ENCODE measurements at regions not wholly inside any gene's neighbourhood (a gene's known extent, or its start where the extent isn't known, plus 50 kb on each side); places are given as distances from the start of the nearest gene placed in this dataset.

GRCh38 chr2:177317857-177318256 lies 53.3 kb upstream of the NFE2L2 start:
- no peaks in the 10 kb centered on the region for H3K4me1 ChIP-seq (ENCODE audit: control insufficient read depth, extremely low read depth, insufficient read depth, low read length)
- no peaks in the 10 kb centered on the region for H3K9me3 ChIP-seq (replicated peaks; ENCODE audit: control insufficient read depth, insufficient read depth, low read length)
- H3K9me1 ChIP-seq (replicated peaks; ENCODE audit: control insufficient read depth, extremely low read depth, insufficient read depth, low read length), result no peaks in the 10 kb centered on the region
- no peak overlapping the region for H2AFZ ChIP-seq (ENCODE audit: low read depth, low read length)
- no peaks in the 10 kb centered on the region for H4K20me1 ChIP-seq (replicated peaks; ENCODE audit: control insufficient read depth, extremely low read depth, insufficient read depth, low read length)
- intact Hi-C loops (cut with micrococcal nuclease) (no loop called here), dilution Hi-C loops (cut with MboI; ENCODE audit: extremely low pct_ligation_motif_present, low sequenced_read_pairs) (no loop called here)
- no peaks in the 10 kb centered on the region for H3K79me2 ChIP-seq (ENCODE audit: control insufficient read depth, insufficient read depth, low read length)
- no peak overlapping the region for H3K4me3 ChIP-seq (replicated peaks in 1 of 3; ENCODE audit: insufficient read depth in 1 of 3, low read depth in 1 of 3, low read length in 3 of 3)
- POLR2A ChIA-PET, result no interaction called here
- FAIRE-seq, result no peak
- BruUV-seq (replicated peaks), result no TSS peak
- no peaks in the 10 kb centered on the region for H3K36me3 ChIP-seq (ENCODE audit: control insufficient read depth in 2 of 2, extremely low read depth in 1 of 2, insufficient read depth in 2 of 2, low read length in 2 of 2)
- H3K9ac ChIP-seq (replicated peaks; ENCODE audit: extremely low read depth, insufficient read depth, low read length), result no peak overlapping the region
- no peak overlapping the region for H3K4me2 ChIP-seq (ENCODE audit: insufficient read depth, low read length)
- no peaks in the 10 kb centered on the region for H3K27me3 ChIP-seq (ENCODE audit: control insufficient read depth in 2 of 2, insufficient read depth in 2 of 2, low read length in 2 of 2)
- CTCF ChIA-PET, result interaction anchor here (0.6 kb wide), 1 partner anchor 21 kb away, joined by 3 read pairs; no protein-coding TSS in a partner anchor
- DNase-seq (ENCODE audit: low read depth, low spot score), result no peak
- H3K27ac ChIP-seq (ENCODE audit: insufficient read depth, low read depth, low read length), result no peak overlapping the region
- TF ChIP-seq, protein P1, sequence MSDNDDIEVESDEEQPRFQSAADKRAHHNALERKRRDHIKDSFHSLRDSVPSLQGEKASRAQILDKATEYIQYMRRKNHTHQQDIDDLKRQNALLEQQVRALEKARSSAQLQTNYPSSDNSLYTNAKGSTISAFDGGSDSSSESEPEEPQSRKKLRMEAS (IDR thresholded peaks at IDR 0.05; ENCODE audit: insufficient read depth, insufficient read length), result no peak
- TF ChIP-seq EZH2 (IDR thresholded peaks at IDR 0.05; ENCODE audit: borderline replicate concordance, low read depth, low read length, severe bottlenecking) (no peak), MYC (IDR thresholded peaks at IDR 0.05; ENCODE audit: low read depth, low read length) (no peak), JUN (IDR thresholded peaks at IDR 0.05; ENCODE audit: borderline replicate concordance, insufficient read depth, insufficient read length, low read depth) (no peak), POLR2A (IDR thresholded peaks at IDR 0.05; ENCODE audit: low read depth, low read length) (no peak), POLR2AphosphoS5 (IDR thresholded peaks at IDR 0.05; ENCODE audit: insufficient read depth, low read depth, low read length) (no peak), FOS (IDR thresholded peaks at IDR 0.05; ENCODE audit: borderline replicate concordance, insufficient read depth, low read length) (no peak), GATA2 (IDR thresholded peaks at IDR 0.05; ENCODE audit: insufficient read depth, insufficient read length, low read depth, low read length) (no peak)
- TF ChIP-seq, protein P2, sequence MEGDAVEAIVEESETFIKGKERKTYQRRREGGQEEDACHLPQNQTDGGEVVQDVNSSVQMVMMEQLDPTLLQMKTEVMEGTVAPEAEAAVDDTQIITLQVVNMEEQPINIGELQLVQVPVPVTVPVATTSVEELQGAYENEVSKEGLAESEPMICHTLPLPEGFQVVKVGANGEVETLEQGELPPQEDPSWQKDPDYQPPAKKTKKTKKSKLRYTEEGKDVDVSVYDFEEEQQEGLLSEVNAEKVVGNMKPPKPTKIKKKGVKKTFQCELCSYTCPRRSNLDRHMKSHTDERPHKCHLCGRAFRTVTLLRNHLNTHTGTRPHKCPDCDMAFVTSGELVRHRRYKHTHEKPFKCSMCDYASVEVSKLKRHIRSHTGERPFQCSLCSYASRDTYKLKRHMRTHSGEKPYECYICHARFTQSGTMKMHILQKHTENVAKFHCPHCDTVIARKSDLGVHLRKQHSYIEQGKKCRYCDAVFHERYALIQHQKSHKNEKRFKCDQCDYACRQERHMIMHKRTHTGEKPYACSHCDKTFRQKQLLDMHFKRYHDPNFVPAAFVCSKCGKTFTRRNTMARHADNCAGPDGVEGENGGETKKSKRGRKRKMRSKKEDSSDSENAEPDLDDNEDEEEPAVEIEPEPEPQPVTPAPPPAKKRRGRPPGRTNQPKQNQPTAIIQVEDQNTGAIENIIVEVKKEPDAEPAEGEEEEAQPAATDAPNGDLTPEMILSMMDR (IDR thresholded peaks at IDR 0.05; ENCODE audit: extremely low read depth in 1 of 2, insufficient read depth in 1 of 2, low read depth in 1 of 2, low read length in 2 of 2), result no peak

Data from endothelial cell of umbilical vein (primary cell).